Activated CD4-positive, alpha-beta T cell treated with anti-CD3 and anti-CD28 coated beads for 48 hours (primary cell): ENCODE measurements at regions not wholly inside any gene's neighbourhood (a gene's known extent, or its start where the extent isn't known, plus 50 kb on each side); places are given as distances from the start of the nearest gene placed in this dataset.

ENCODE experiments used
- DNase-seq: peaks from one replicate; pipeline ENCODE4 v3.0.0-alpha.2; 2020

DNA sequence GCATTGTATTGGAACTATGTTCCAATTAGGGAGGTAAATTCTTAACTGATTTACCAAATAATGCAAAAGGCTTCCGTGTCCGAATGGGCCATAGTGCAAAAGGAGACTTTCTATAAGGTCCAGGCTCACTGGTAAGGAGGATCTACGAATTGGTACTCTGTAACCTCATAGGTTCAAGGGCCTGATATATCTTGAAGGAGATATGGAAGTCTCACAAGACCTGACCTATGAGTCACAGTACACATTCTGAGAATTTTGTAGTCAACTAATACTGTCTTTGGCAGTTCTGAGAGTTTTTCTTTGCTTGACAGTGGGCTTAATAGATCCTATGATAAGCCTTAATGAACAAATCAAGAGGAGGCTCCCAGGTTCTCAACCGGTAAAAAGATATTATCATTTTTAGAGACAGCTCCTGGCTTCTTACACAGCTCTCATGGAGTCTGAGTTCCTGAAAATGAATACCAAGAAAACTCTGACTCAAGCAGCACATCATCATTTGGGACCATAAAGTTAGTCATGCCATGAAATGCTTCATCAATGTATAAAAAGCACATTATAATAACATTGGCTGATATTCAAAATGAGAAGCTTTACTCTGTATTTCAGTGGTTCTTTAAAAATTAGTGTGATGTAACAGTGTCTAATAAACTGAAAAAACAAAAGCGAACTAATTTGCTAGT, 1275.2 kb upstream of the CRIM1 start:
- DNase-seq, result no peak

DNA sequence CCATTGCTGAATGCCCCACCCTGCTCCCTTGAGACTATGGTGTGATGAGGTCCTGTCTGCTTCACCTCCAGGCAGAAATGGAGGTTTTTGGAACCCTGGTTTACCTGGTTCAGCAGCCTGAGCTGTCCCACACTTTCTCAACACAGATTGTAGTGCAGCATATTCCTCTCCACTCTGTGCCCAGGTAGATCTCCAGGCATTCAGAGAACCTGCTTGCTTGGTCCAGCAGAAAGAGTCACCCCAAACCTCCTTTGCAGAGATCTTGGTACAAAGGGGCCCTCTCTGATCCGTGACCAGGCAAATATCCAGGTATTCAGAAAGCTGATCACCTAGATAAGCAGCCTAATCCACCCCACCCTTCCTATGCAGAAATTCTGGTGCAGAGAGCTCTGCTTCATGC, 1288.2 kb upstream of the CRIM1 start:
- DNase-seq, result no peak

DNA sequence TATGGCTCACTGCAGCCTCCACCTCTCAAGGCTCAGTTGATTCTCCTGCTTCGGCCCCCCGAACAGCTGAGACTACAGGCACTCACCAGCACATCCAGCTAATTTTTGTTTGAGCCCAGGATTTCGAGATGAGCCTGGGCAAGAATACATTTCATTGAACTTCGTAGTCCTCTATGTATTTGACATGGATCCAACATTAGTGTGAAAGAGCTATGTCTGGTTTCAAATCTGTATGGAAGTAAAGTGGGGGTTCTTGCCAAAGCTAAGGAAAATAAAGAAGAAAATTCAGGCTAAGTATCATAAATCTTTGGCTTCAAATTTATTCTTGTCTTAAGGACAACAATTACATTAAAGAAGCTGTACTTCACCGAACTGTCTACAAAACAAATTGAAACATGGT, 1291.7 kb upstream of the CRIM1 start:
- DNase-seq, result no peak

DNA sequence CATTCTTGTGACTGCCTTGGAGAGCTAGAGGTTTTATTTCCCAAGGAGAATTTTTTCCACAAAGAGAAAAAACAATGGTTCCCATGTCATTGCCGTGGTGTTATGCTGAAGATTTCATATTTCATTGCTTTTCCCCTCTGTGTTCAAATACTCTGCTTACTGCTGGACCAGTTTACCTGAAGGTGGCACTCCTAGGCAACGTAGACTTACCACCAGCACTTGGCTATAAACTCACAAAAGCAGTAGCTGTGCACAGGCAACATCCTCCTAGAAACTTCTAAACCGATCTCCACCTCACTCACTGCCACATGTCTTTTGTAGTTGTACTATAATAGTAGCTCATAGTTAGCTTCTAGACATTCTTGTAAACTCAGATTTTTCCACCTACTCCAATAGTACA, 1319.7 kb upstream of the CRIM1 start:
- DNase-seq, result no peak

DNA sequence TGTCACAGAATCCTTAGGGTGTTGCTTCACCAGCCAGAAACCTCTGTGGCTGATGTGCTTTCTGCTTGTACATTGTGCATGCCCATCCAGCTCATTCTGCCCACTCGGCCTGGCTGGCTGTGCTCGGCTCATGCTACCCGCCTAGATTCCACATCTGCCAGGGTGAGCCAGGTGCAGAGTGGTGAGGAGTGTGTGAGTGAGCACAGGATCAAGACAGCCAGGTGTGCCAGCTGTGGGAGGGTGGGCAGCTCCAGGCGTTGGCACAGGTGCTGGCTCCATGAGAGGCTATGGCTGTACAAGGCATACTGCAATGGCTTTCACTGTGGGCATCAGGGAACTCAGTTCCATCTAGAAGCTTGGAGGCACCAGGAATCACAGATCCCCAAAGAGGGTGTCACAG, 1321.8 kb upstream of the CRIM1 start:
- DNase-seq, result no peak

DNA sequence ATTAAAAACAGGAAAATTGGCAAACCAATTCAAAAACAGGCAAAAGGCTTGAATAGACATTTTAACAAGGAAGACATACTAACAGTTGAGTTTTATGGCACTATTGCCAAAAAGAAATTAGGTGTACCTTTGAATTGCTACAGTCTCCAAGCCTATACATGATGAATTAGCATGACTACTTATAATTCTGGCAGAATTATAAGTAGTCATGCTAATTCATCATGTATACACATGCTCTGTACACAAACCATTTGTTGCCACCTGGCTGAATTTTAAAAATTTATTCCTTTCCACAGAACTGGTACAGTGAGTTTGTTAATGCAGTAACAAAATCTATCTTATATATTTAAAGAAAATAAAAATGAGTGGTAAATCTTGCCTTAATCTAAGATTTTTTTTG, 1332.0 kb upstream of the CRIM1 start:
- no peak for DNase-seq

DNA sequence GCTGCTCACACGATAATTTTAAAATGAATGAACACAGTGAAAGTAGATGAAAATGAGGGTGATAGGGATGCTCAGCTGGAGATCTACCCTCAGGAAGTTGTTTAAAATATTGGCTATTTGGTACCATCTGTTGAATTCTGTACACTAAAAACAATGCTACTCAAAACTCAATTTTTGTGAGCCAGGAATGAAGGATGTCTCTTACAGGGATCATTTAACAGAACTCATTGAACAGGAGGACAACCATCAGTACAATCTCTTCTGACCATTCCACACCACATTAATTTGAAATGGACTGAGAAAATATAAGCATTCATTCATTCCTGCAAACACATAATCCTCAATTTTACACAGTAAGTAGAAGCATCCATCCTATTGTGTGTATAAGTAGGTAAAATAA, 1355.1 kb upstream of the CRIM1 start:
- DNase-seq, result no peak

DNA sequence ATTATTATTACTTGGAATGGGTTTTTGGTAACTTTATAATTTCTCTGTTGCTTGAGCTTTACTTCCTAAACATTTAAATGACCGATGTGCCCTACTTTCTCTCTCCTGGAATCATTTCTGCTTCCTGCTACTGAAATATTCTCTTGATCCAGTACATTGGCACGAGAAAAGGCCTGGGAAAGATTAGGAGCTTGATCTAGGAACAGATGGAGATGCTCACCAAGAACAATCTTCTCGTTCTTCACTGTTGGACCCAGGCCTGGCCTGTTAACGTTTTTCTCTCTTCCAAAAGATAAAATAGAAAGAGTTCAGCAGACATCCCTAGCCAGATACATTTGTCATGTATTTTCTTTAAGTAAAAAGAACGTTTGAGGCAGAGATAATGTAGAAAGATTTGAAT, 1356.8 kb upstream of the CRIM1 start:
- DNase-seq, result no peak

DNA sequence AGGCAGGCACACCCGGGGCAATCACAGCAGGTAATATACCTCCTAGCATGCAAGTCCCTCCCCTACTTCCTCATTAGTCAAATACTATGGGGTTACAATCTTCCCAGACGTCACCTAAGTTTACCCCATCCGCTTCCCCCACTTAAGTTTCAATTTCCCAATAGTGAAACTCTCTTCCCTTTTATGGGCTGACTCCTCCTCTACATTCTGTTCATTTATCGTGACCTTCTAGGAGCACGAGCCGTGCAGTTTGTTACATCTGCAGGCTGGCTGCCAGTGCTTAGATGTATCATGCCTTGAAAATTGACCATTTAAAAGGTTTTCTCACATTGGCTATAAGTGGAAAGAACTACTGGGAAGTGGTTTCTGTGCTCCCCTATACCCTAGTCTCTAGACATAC, 1357.8 kb upstream of the CRIM1 start:
- no peak for DNase-seq

DNA sequence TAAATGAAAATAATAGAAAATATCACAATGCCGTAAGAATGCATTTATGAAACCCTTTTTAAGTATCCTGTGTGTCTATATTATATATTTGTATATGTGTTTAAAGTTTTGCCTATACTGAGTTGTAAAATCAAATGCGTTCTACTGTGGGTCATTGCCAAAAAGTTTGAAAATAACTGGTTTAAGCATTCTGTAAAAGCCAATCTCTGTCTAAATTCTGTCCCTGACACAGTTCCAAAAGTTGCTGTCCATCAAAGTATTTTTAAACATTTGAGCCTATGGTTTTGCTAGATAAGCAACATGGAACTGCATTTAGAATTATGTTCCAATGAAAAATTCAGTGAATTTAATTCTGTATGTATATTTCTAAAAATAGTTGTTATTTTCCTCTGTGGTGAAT, 1360.4 kb upstream of the CRIM1 start:
- DNase-seq, result no peak

DNA sequence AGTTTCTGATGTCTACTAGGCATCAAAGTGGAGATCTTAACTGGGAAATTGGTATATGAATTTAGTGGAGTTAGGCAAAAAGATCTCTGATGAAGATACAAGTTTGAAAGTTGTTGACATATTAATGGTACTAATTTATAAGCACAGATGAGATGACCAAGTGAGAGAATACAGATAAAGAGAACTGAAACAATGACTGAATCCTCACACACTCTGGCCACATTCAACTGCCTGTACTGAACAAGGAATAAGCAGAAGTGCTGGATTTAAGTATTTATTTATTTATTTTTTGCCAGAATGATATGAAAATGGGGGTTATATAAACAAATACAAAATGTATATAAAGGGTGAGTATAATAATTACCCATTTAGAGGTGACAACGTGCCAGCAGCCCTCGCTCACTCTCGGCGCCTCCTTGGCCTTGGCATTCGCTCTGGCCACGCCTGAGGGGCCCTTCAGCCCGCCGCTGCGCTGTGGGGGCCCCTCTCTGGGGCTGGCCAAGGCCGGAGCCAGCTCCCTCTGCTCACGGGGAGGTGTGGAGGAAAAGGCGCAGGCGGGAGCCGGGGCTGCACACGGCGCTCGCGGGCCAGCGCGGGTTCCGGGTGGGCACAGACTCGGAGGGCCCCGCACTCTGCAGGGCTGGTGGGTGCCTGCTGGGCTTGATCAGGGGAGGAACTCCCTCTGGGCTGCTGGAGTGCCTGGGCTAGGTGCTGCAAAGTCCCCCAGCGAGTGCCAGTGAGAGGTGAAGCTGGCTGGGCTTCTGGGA, 1363.9 kb upstream of the CRIM1 start:
- DNase-seq, result no peak

DNA sequence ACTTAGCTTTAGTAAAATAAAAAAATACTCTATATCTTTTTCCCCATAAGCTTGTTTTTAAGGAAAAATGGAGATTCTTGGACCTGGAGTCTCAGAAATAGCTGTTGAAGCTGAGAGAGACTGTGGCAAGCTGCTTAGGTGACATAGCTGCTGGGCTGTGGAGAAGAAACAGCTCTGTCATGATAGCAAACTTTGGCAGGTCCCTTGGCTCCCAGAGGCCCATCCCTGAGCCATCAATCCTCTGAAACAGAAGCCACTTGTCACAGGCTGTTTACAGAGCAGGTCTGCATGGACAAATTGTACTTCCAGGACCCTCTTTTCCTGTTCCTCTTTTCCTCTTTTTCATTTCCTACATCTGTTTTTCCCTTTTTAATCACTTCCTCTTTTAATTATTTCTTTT, 1370.1 kb upstream of the CRIM1 start:
- no peak for DNase-seq

DNA sequence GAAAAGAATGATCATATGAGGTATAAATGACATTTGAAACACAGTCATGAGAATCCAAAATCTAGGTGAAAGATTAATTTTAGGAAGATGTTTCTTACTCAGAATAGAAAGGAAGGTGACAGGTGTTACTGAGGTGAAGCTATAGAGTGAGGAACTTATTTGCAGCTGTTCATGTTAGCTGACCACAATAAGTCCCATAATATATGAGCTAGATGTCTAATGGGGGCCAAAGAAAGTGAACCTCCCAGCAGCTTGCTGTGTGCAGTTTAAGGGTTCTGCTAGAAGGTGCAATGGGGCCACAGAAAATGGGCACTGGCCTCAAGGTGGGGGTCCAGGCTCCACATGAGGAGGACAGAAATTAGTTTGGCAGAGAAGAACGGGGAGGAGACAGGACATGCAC, 1374.9 kb upstream of the CRIM1 start:
- no peak for DNase-seq

DNA sequence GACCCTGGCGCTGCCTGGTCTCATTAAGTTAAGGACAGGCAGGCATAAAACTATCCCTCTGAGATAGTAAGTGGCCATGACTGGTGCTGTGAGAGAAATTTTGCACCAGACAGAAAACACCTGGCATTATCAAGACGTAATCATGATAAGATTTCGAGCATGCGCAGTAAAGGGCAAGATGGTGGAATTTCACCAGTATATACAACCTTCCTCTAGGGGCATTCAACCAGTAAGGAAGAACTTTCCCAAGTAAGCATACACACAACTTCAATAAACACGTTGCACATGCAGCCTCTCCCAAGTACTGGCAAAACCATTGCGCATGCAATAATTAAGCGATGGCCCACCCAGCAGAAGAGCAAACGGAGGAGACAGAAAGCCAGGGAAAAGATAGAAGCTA, 1376.4 kb upstream of the CRIM1 start:
- no peak for DNase-seq

DNA sequence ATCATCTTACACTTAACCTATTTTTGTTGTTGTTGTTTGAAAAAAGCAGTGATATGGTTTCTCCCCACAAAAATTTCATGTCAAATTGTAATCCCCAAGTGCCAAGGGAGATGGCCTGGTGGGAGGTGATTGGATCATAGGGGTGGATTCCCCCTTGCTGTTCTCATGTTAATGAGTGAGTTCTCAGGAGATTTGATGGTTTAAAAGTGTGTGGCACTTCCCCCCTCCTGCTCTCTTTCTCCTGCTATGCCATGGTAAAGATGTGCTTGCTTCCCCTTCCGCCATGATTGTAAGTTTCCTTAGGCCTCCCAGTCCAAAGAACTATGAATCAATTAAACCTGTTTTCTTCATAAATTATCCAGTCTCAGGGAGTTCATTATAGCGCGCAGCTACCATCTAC, 1362.7 kb upstream of the FAM98A start:
- no peak for DNase-seq

DNA sequence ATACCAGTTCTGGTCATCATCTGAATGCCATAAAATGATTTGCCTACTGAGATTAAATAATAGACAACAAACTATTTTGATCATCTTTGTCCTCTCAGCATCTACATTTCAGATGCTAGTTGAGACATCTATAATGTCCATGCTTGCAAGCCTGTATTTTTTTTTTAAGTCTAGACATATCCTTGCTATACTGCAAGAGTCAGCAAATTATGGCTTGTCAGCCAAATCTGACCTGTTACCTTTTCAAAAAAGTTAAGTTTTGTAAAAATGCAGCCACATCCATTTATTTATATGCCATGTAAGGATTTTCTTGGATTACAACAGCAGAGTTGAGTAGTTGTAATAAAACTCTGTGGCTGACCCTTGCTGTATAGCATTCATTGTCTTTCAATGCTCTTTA, 1355.7 kb upstream of the FAM98A start:
- no peak for DNase-seq

DNA sequence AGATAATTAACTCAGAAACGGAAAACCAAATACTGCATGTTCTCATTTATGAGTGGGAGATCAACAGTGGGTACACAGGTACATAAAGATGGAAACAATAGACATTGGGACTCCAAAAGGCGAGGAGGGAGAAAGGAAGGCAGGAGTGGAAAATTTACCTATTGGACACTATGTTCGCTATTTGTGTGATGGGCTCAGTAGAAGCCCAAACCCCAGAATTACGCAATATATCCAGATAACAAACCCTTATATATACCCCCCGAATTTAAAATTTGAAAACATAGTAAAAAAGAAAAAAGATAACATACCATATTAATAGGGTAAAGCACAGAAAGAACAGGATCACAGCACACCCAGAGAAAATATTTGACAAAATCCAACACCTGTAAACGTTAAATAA, 1351.7 kb upstream of the FAM98A start:
- DNase-seq, result no peak

DNA sequence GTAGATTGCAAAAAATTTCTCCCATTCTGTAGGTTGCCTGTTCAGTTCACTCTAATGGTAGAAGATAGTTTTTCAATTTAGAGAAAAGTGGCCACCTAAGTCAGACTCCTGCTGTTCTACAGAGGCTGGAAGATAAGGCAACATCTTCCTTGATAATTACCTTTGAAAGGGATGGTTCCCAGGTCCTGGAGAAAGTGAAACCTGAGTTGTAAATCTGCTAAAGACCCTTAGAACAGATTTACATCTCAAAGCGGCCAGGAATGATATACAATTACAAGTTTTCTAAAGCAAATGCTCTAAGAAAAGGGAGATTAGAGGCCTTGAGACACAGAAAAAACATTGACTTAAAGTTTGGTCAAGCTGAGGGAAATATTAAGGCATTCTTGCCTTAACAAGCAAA, 1350.2 kb upstream of the FAM98A start:
- DNase-seq, result no peak

DNA sequence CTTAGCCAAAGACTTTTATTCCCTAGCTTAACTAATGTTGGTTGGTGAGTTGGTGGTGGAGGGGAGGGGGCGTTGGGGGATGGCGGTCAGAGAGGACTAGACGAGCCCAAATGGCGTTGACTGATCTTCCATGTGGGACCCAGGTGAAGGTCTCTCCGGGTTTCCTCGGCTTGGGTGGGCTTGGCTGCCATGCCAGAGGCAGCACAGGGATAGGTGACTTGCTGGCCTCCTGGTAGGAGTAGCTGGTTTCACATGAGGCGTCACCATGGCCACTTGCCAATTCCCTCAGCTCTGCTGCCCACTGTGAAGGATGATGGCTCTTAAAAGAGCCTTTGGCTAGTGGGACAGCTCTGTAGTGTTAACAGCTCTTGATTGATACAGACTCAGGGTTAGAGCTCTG, 1337.0 kb upstream of the FAM98A start:
- DNase-seq, result no peak

DNA sequence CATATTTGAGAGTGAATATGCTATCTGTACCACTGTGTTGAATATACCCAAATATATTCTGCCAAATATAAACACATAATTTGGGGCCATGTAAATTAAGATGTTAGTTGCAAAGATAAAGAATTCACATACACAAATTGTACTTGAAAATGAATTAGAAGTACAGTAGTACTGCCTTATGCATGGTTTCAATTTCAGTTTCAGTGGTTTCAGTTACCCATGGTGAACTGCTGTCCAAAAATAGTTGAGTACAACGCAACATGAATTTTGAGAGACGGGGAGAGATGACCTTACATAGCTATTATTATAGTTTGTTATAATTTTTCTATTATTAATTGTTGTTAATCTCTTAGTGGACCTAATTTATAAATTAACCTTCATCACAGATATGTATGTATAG, 1313.0 kb upstream of the FAM98A start:
- no peak for DNase-seq

DNA sequence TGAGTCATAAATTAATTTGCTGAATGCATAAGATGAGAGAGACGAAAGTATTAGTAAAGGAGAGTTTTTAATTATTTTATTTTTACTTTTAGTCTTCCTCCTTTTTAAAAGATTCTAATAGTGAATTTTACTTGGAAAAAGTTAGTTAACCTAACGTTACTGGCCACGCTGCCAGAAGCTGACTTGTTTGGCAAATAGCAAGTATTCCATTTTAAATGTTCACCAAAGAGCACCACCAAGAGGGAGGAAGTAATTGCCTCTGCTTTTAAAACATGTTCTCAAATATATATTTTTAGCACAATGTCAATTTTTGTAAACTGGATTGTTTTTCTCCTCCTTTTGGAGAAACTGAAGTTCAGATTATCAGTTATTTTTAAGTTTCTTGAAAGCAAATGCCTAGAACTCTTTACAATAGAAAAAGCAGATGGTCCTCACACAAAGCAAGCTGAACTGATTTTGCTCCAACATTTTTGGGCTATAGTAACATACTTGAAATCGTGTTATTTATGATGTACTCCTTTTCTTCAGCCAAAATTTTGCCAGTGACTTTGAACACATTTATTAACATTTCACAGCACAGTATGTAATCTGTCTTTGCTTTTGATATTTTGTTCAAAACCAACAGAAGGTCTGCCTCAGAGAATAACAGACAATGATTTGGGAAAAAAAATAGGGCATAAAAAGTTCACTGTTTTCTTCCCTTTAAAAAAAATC, 1311.0 kb upstream of the FAM98A start:
- no peak for DNase-seq

DNA sequence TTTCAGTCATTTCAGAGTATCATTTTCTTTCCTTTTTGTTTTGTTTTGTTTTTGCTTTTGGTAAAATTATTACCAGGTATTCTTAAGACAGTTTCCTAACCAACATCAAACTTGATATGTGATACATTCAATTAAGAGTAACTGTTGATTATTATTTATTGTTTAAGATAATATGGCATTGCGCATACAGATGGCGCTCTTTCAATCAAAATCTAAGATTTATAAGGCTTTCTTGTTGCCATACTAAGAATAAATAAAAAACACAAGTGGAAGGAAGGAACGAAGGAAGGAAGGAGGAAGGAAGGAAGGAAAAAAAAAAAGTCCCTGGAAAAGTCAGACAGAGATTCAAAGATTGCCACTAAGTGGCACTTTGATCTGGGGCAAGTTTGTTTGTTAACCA, 1308.7 kb upstream of the FAM98A start:
- DNase-seq, result no peak

DNA sequence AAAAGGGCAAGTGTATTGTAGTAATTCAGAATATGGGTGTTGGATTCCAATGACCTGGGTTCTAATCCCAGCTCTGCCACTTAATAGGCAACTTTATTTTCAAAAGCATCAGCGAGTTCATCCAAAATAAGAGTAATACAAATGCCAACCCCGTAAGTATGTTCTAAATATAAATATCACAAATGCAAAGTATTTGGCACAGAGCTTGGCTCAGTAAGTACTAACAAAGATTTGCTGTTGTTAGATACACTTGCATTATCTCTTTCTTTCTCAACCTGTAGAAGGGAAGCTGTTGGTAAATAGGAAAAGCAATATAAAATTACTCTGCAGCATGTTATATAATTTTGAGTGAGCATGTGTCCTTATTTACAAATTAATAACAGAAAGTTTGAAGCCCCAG, 1302.6 kb upstream of the FAM98A start:
- no peak for DNase-seq

DNA sequence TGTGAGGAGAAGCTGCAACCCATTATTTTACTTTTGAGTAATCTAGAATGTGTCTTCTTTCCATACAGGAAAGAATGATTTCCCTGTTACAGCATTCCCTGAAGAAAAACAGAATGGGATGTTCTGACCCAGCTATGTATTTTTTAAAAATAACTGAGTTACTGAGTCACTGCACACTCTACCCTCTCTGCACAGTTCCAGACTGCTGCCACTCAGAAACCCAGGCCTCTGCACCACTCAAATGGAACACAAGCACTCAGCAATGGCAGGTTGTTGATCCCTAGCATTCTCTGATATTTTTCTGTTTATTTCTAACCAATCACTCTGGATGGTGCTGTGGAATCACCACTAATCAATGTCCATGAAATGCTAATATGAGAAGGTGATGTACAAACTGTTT, 1300.0 kb upstream of the FAM98A start:
- DNase-seq, result no peak
